H9 (cell line): ENCODE measurements at regions not wholly inside any gene's neighbourhood (a gene's known extent, or its start where the extent isn't known, plus 50 kb on each side); places are given as distances from the start of the nearest gene placed in this dataset.

Experiments
- DNase-seq: peaks from one replicate; pipeline ENCODE4 v3.0.0-alpha.2; 2017
- H2AFZ ChIP-seq: one replicate; pipeline ENCODE4 v1.6.1; 2013; ENCODE audit warnings: mild to moderate bottlenecking, low read length, control low read depth, moderate library complexity
- H2AK5ac ChIP-seq: 2 replicates; pipeline ENCODE4 v1.6.1; 2013; ENCODE audit warnings: low read length, control low read depth, mixed read lengths; ENCODE audit not compliant: insufficient read length
- H2BK120ac ChIP-seq: one replicate; pipeline ENCODE4 v1.6.1; 2013; ENCODE audit warnings: low read depth, mild to moderate bottlenecking, low read length, control low read depth, inconsistent platforms; ENCODE audit not compliant: poor library complexity, severe bottlenecking
- H2BK12ac ChIP-seq: 2 replicates; pipeline ENCODE4 v1.6.1; 2013; ENCODE audit warnings: low read length, control low read depth, mixed read lengths, low read depth; ENCODE audit not compliant: insufficient read length
- H2BK15ac ChIP-seq: 2 replicates; pipeline ENCODE4 v1.6.1; 2013; ENCODE audit warnings: low read depth, low read length, control low read depth
- H2BK20ac ChIP-seq: one replicate; pipeline ENCODE4 v1.6.1; 2013; ENCODE audit warnings: low read depth, mild to moderate bottlenecking, low read length, control low read depth, inconsistent platforms; ENCODE audit not compliant: poor library complexity, severe bottlenecking
- H2BK5ac ChIP-seq: 2 replicates; pipeline ENCODE4 v1.6.1; 2013; ENCODE audit warnings: low read length, control low read depth, mixed read lengths; ENCODE audit not compliant: insufficient read length
- H3K14ac ChIP-seq: 2 replicates; pipeline ENCODE4 v1.6.1; 2013; ENCODE audit warnings: low read length, control low read depth; ENCODE audit not compliant: insufficient read depth
- H3K18ac ChIP-seq: 2 replicates; pipeline ENCODE4 v1.6.1; 2013; ENCODE audit warnings: low read depth, mild to moderate bottlenecking, mixed read lengths, low read length, control low read depth; ENCODE audit not compliant: insufficient read length
- H3K23ac ChIP-seq: 2 replicates; pipeline ENCODE4 v1.6.1; 2013; ENCODE audit warnings: low read length, control low read depth, mixed read lengths, low read depth; ENCODE audit not compliant: insufficient read length
- H3K23me2 ChIP-seq: 2 replicates; pipeline ENCODE4 v1.6.1; 2013; ENCODE audit warnings: low read depth, mild to moderate bottlenecking, mixed read lengths, low read length, control low read depth; ENCODE audit not compliant: insufficient read length, poor library complexity, severe bottlenecking
- H3K27ac ChIP-seq: 2 replicates; pipeline ENCODE4 v1.5.1; 2013; ENCODE audit warnings: low read length, control low read depth, mixed read lengths, low read depth; ENCODE audit not compliant: insufficient read length
- H3K27me3 ChIP-seq: 2 replicates; pipeline ENCODE4 v1.6.1; 2013; ENCODE audit warnings: low read length, control low read depth, inconsistent platforms; ENCODE audit not compliant: insufficient read depth
- H3K4ac ChIP-seq: 2 replicates; pipeline ENCODE4 v1.6.1; 2013; ENCODE audit warnings: low read depth, mild to moderate bottlenecking, control low read depth, inconsistent platforms, low read length, moderate library complexity
- H3K4me1 ChIP-seq: 2 replicates; pipeline ENCODE4 v1.6.1; 2013; ENCODE audit warnings: low read length, control low read depth, inconsistent platforms; ENCODE audit not compliant: insufficient read depth
- H3K4me2 ChIP-seq: 2 replicates; pipeline ENCODE4 v1.6.1; 2013; ENCODE audit warnings: low read length, control low read depth, mixed read lengths; ENCODE audit not compliant: insufficient read length, insufficient read depth
- H3K56ac ChIP-seq: 2 replicates; pipeline ENCODE4 v1.6.1; 2013; ENCODE audit warnings: low read depth, mild to moderate bottlenecking, mixed read lengths, low read length, control low read depth; ENCODE audit not compliant: insufficient read length
- H3K79me1 ChIP-seq: 2 replicates; pipeline ENCODE4 v1.6.1; 2013; ENCODE audit warnings: low read depth, mild to moderate bottlenecking, moderate library complexity, low read length, control low read depth, inconsistent platforms; ENCODE audit not compliant: insufficient read depth, poor library complexity, severe bottlenecking
- H3K79me2 ChIP-seq: 2 replicates; pipeline ENCODE4 v1.6.1; 2013; ENCODE audit warnings: low read length, control low read depth, inconsistent platforms; ENCODE audit not compliant: insufficient read depth
- H3K9ac ChIP-seq: 2 replicates; pipeline ENCODE4 v1.6.1; 2013; ENCODE audit warnings: low read length, control low read depth, mixed read lengths; ENCODE audit not compliant: insufficient read length; ENCODE audit errors: extremely low read depth
- H3K9me3 ChIP-seq: one replicate; pipeline ENCODE4 v1.6.1; 2013; ENCODE audit warnings: low read depth, low read length, inconsistent platforms; ENCODE audit not compliant: control insufficient read depth
- H3T11ph ChIP-seq: one replicate; pipeline ENCODE4 v1.6.1; 2013; ENCODE audit warnings: mild to moderate bottlenecking, low read length, control low read depth, inconsistent platforms
- H4K20me1 ChIP-seq: one replicate; pipeline ENCODE4 v1.6.1; 2013; ENCODE audit not compliant: control insufficient read depth, insufficient read length, insufficient read depth
- H4K5ac ChIP-seq: 2 replicates; pipeline ENCODE4 v1.6.1; 2013; ENCODE audit warnings: low read depth, mild to moderate bottlenecking, mixed read lengths, low read length, control low read depth; ENCODE audit not compliant: insufficient read length
- H4K8ac ChIP-seq: replicated peaks from 2 replicates; pipeline ENCODE4 v1.6.1; 2013; ENCODE audit warnings: low read length, control low read depth, mixed read lengths, low read depth; ENCODE audit not compliant: insufficient read length
- H4K91ac ChIP-seq: 2 replicates; pipeline ENCODE4 v1.6.1; 2013; ENCODE audit warnings: low read depth, mild to moderate bottlenecking, moderate library complexity, mixed read lengths, low read length, control low read depth; ENCODE audit not compliant: insufficient read length
- H3K27ac Mint-ChIP-seq, 3 experiments: 2 replicates in 2 of 3; 3 replicates in 1 of 3; pipeline ENCODE4 v1.8.0; 2020 to 2021; ENCODE audit warnings: mixed read lengths in 3 of 3, mild to moderate bottlenecking in 1 of 3, moderate library complexity in 1 of 3
- H3K27me3 Mint-ChIP-seq: 2 replicates; pipeline ENCODE4 v1.8.0; 2021; ENCODE audit warnings: low read depth, mild to moderate bottlenecking, moderate library complexity, mixed read lengths
- H3K36me3 Mint-ChIP-seq, 3 experiments: 2 replicates in 2 of 3; 3 replicates in 1 of 3; pipeline ENCODE4 v1.8.0; 2020 to 2021; ENCODE audit warnings: low read depth in 3 of 3, mixed read lengths in 3 of 3; ENCODE audit not compliant: insufficient read depth in 1 of 3
- H3K4me1 Mint-ChIP-seq, 2 experiments: 2 replicates each; pipeline ENCODE4 v1.8.0; 2020; ENCODE audit warnings: mixed read lengths in 2 of 2
- H3K4me3 Mint-ChIP-seq, 2 experiments: 2 replicates in 1 of 2; 3 replicates in 1 of 2; pipeline ENCODE4 v1.8.0; 2020 to 2021; ENCODE audit warnings: mild to moderate bottlenecking in 2 of 2, mixed read lengths in 2 of 2, moderate library complexity in 1 of 2
- H3K9me3 Mint-ChIP-seq, 2 experiments: 2 replicates in 1 of 2; 3 replicates in 1 of 2; pipeline ENCODE4 v1.8.0; 2020; ENCODE audit warnings: mild to moderate bottlenecking in 2 of 2, mixed read lengths in 2 of 2, moderate library complexity in 1 of 2
- WGBS: extraction: QIAGEN DNeasy Blood & Tissue Kit; methylation state at CpG from one replicate; pipeline ENCODE4 v1.1.7; 2013; ENCODE audit warnings: missing lambda C conversion rate, low lambda C conversion rate, mixed read lengths; ENCODE audit not compliant: insufficient read length; ENCODE audit errors: extremely low coverage; 5-methylcytosine and 5-hydroxymethylcytosine counted together
- TF ChIP-seq, protein P1 (sequence below): fragments of 200-600 bp; sonication (generic); conservative IDR thresholded peaks from 3 replicates; pipeline ENCODE4 v1.8.0; 2021; ENCODE audit warnings: antibody characterized with exemption, mild to moderate bottlenecking

DNA sequence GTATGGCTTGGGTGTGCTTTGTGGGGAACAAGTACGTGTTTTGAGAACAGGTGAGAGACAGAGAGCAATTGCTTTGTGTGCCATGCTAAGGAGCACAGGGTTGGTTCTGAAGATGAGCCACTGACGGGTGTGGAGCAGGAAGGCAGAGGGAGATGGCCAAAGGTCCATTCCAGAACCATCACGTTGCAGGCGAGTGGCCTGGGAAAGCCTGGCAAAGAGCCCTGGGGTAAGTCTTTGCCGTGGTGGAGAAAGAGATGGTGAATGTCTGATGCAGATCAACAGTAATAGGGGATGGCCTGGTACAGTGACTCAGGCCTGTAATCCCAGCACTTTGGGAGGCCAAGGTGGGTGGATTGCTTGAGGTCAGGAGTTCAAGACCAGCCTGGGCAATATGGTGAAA lies 93.5 kb upstream of the ZNF521 start:
- Histone ChIP-seq H3K9ac (no peak overlapping the region), H2AFZ (no peak overlapping the region), H3K9me3 (no peaks in the 10 kb centered on the region), H3K4ac (no peak overlapping the region), H3K23me2 (no peaks in the 10 kb centered on the region), H2AK5ac (no peak overlapping the region), H3K27me3 (no peaks in the 10 kb centered on the region; the same call in 1 of the 2 replicates), H3K79me2 (no peaks in the 10 kb centered on the region), H3K56ac (no peak overlapping the region), H4K5ac (no peak overlapping the region), H3T11ph (no peak overlapping the region), H3K4me2 (no peak overlapping the region), H3K14ac (no peak overlapping the region), H4K20me1 (no peaks in the 10 kb centered on the region), H3K79me1 (no peaks in the 10 kb centered on the region), H2BK5ac (no peak overlapping the region), H4K91ac (no peak overlapping the region), H2BK120ac (no peak overlapping the region), H2BK12ac (no peak overlapping the region), H2BK20ac (no peak overlapping the region), H3K27ac (no peak overlapping the region), H3K18ac (no peak overlapping the region), H4K8ac (no peak overlapping the region), H3K4me1 (no peaks in the 10 kb centered on the region), H2BK15ac (no peak overlapping the region), H3K23ac (no peak overlapping the region)
- Mint-ChIP-seq H3K4me3 (no peak overlapping the region), H3K36me3 (peaks cover 4 to 10% (median 4%) of the 10 kb centered on the region in 3 experiments), H3K9me3 (peaks cover 7 to 10% of the 10 kb centered on the region in 2 experiments), H3K27ac (no peak overlapping the region), H3K27me3 (no peaks in the 10 kb centered on the region), H3K4me1 (no peaks in the 10 kb centered on the region)
- TF ChIP-seq, protein P1, sequence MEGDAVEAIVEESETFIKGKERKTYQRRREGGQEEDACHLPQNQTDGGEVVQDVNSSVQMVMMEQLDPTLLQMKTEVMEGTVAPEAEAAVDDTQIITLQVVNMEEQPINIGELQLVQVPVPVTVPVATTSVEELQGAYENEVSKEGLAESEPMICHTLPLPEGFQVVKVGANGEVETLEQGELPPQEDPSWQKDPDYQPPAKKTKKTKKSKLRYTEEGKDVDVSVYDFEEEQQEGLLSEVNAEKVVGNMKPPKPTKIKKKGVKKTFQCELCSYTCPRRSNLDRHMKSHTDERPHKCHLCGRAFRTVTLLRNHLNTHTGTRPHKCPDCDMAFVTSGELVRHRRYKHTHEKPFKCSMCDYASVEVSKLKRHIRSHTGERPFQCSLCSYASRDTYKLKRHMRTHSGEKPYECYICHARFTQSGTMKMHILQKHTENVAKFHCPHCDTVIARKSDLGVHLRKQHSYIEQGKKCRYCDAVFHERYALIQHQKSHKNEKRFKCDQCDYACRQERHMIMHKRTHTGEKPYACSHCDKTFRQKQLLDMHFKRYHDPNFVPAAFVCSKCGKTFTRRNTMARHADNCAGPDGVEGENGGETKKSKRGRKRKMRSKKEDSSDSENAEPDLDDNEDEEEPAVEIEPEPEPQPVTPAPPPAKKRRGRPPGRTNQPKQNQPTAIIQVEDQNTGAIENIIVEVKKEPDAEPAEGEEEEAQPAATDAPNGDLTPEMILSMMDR: no peak
- DNase-seq: no peak
- no CpG with 5 or more reads among the region's 5 CpGs for WGBS
